A673 (cell line): ENCODE measurements at regions not wholly inside any gene's neighbourhood (a gene's known extent, or its start where the extent isn't known, plus 50 kb on each side); places are given as distances from the start of the nearest gene placed in this dataset.

ENCODE experiments used
- EZH2 ChIP-seq: fragments of 200-600 bp; sonication (generic); IDR thresholded peaks from 2 replicates; pipeline ENCODE4 v1.6.1; 2017; ENCODE audit warnings: borderline replicate concordance, low read depth, mild to moderate bottlenecking, mixed read lengths, antibody characterized with exemption, low read length; ENCODE audit not compliant: poor library complexity, severe bottlenecking
- TF ChIP-seq, protein P1 (sequence below): fragments of 300-800, 200-600 bp; sonication (generic); conservative IDR thresholded peaks from 2 replicates; pipeline ENCODE4 v1.5.1; 2017; ENCODE audit warnings: low read depth, mild to moderate bottlenecking, antibody characterized with exemption, low read length, moderate library complexity, mixed read lengths

- TF ChIP-seq, protein P1, sequence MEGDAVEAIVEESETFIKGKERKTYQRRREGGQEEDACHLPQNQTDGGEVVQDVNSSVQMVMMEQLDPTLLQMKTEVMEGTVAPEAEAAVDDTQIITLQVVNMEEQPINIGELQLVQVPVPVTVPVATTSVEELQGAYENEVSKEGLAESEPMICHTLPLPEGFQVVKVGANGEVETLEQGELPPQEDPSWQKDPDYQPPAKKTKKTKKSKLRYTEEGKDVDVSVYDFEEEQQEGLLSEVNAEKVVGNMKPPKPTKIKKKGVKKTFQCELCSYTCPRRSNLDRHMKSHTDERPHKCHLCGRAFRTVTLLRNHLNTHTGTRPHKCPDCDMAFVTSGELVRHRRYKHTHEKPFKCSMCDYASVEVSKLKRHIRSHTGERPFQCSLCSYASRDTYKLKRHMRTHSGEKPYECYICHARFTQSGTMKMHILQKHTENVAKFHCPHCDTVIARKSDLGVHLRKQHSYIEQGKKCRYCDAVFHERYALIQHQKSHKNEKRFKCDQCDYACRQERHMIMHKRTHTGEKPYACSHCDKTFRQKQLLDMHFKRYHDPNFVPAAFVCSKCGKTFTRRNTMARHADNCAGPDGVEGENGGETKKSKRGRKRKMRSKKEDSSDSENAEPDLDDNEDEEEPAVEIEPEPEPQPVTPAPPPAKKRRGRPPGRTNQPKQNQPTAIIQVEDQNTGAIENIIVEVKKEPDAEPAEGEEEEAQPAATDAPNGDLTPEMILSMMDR: no peak
- no peak for TF ChIP-seq EZH2
These were observed 440.4 kb upstream of the CD180 start for GRCh38 chr5:67636850-67637524.
